Esophagus squamous epithelium (tissue), 5 donors: ENCODE measurements at regions not wholly inside any gene's neighbourhood (a gene's known extent, or its start where the extent isn't known, plus 50 kb on each side); places are given as distances from the start of the nearest gene placed in this dataset.
"Not testable (repeated sequence)": the region's sequence is repeated elsewhere in the genome, so short reads cannot be mapped to it uniquely, and the experiment has no call there.

ENCODE experiments used
- DNase-seq: peaks from one replicate; lab custom pipeline; 2025; lab: John Stamatoyannopoulos, UW
- H3K27ac ChIP-seq, 4 donors: fragments of 200-600 bp; sonication (generic); one replicate each; pipeline ENCODE4 v1.5.1; 2016 to 2019; ENCODE audit warnings: mild to moderate bottlenecking in 1 of 4
- H3K27me3 ChIP-seq, 4 donors: fragments of 200-600 bp; sonication (generic); 1 replicate in 3 of 4; 2 replicates in 1 of 4; pipeline versions ENCODE4 v1.5.1 to v1.6.0; 2017 to 2021; ENCODE audit warnings: antibody characterized with exemption in 1 of 4
- H3K36me3 ChIP-seq, 3 donors: fragments of 200-600 bp; sonication (generic); one replicate each; pipeline ENCODE4 v1.5.1; 2016 to 2019
- H3K4me1 ChIP-seq, 3 donors: fragments of 200-600 bp; sonication (generic); one replicate each; pipeline ENCODE4 v1.5.1; 2017 to 2019
- H3K4me3 ChIP-seq, 4 donors: fragments of 200-600 bp; sonication (generic); 1 replicate in 3 of 4; 2 replicates in 1 of 4; pipeline ENCODE4 v1.5.1; 2016 to 2019; ENCODE audit warnings: mild to moderate bottlenecking in 2 of 4, moderate library complexity in 1 of 4
- H3K9me3 ChIP-seq, 3 donors: fragments of 200-600 bp; sonication (generic); one replicate each; pipeline ENCODE4 v1.5.1; 2016 to 2019
- CTCF ChIP-seq, 6 experiments: fragments of 450-650 bp in 4 of 6; fragments of 200-600 bp in 2 of 6; sonication (generic) in 2 of 6; IDR thresholded peaks; one replicate each; pipeline ENCODE4 v1.5.1; 2016 to 2019; ENCODE audit warnings: antibody characterized with exemption in 6 of 6, mild to moderate bottlenecking in 4 of 6, moderate library complexity in 4 of 6
- POLR2A ChIP-seq, 4 donors: fragments of 450-650 bp; IDR thresholded peaks; one replicate each; pipeline ENCODE4 v1.6.1; 2017; ENCODE audit warnings: antibody characterized with exemption in 4 of 4, mild to moderate bottlenecking in 4 of 4, moderate library complexity in 3 of 4
- WGBS, 2 donors: methylation state at CpG; one replicate each; pipeline ENCODE4 v1.1.5; 2018; 5-methylcytosine and 5-hydroxymethylcytosine counted together
- intact Hi-C: fragments of 100-400 bp; cut with DNase I; formaldehyde crosslinking; loops from one replicate; pipeline ENCODE4 v1.15.0; 2022
- donor health status: DM: yes; HTN: yes; CAD: no.

GRCh38 chr5:26326153-26326759 is 712.1 kb downstream of the CDH9 start:
- intact Hi-C loops = no loop called here
- Histone ChIP-seq H3K4me1 (no peaks in the 10 kb centered on the region), H3K4me3 (no peak overlapping the region), H3K27me3 (no peaks in the 10 kb centered on the region), H3K36me3 (no peaks in the 10 kb centered on the region), H3K9me3 (peaks cover 0 to 32% (median 5%) of the 10 kb centered on the region in 3 donors), H3K27ac (no peak overlapping the region)
- no peak for TF ChIP-seq CTCF (IDR thresholded peaks at IDR 0.05)
- no peak for DNase-seq
- 80 to 89% methylated on average over 3 to 4 of the region's 17 CpGs for WGBS, 2 donors

GRCh38 chr5:26325432-26325831 is 713.0 kb downstream of the CDH9 start:
- H3K27me3 ChIP-seq, intact Hi-C loops, H3K36me3 ChIP-seq, H3K4me1 ChIP-seq, H3K4me3 ChIP-seq, H3K27ac ChIP-seq, DNase-seq: not testable (repeated sequence)
- 80 to 94% methylated on average over 5 to 9 of the region's 11 CpGs for WGBS, 2 donors
- H3K9me3 ChIP-seq = peaks cover 0 to 32% (median 5%) of the 10 kb centered on the region in 3 donors

GRCh38 chr5:26324273-26324895 is 714.0 kb downstream of the CDH9 start:
- H3K27me3 ChIP-seq, DNase-seq, H3K4me1 ChIP-seq, H3K36me3 ChIP-seq, H3K4me3 ChIP-seq, intact Hi-C loops, H3K27ac ChIP-seq: not testable (repeated sequence)
- 83 to 88% methylated on average over 8 to 11 of the region's 41 CpGs for WGBS, 2 donors
- H3K9me3 ChIP-seq = peaks cover 0 to 32% (median 5%) of the 10 kb centered on the region in 3 donors

GRCh38 chr5:26323794-26324193 is 714.6 kb downstream of the CDH9 start:
- intact Hi-C loops = no loop called here
- Histone ChIP-seq H3K27me3 (no peaks in the 10 kb centered on the region), H3K9me3 (peaks cover 0 to 34% (median 5%) of the 10 kb centered on the region in 3 donors), H3K4me3 (no peak overlapping the region), H3K27ac (no peak overlapping the region), H3K4me1 (no peaks in the 10 kb centered on the region), H3K36me3 (no peaks in the 10 kb centered on the region)
- no peak for DNase-seq
- TF ChIP-seq POLR2A (IDR thresholded peaks at IDR 0.05) (no peak), CTCF (IDR thresholded peaks at IDR 0.05) (no peak)
- WGBS, 2 donors = 89 to 91% methylated on average over 5 to 7 of the region's 13 CpGs

- Histone ChIP-seq H3K4me3 (no peak overlapping the region), H3K36me3 (no peaks in the 10 kb centered on the region), H3K9me3 (peaks cover 0 to 31% (median 5%) of the 10 kb centered on the region in 3 donors), H3K27ac (no peak overlapping the region), H3K27me3 (no peaks in the 10 kb centered on the region), H3K4me1 (no peaks in the 10 kb centered on the region)
- WGBS, 2 donors = 76 to 85% methylated on average over 2 of the region's 2 CpGs
- TF ChIP-seq POLR2A (IDR thresholded peaks at IDR 0.05) = no peak
- TF ChIP-seq CTCF (IDR thresholded peaks at IDR 0.05) = no peak
- intact Hi-C loops = no loop called here
- DNase-seq = no peak
Measured at GRCh38 chr5:26321278-26321677, 717.1 kb downstream of the CDH9 start.

GRCh38 chr5:26310415-26310814 is 728.0 kb downstream of the CDH9 start:
- TF ChIP-seq CTCF (IDR thresholded peaks at IDR 0.05) (no peak), POLR2A (IDR thresholded peaks at IDR 0.05) (no peak)
- 56 to 57% methylated on average over 2 of the region's 2 CpGs for WGBS, 2 donors
- H3K27ac ChIP-seq = no peak overlapping the region
- intact Hi-C loops = no loop called here
- H3K36me3 ChIP-seq = no peaks in the 10 kb centered on the region
- no peaks in the 10 kb centered on the region for H3K27me3 ChIP-seq
- no peaks in the 10 kb centered on the region for H3K4me1 ChIP-seq
- DNase-seq = no peak
- H3K4me3 ChIP-seq = no peak overlapping the region
- no peaks in the 10 kb centered on the region for H3K9me3 ChIP-seq
